ENCODE measurements at regions not wholly inside any gene's neighbourhood (a gene's known extent, or its start where the extent isn't known, plus 50 kb on each side); places are given as distances from the start of the nearest gene placed in this dataset.

- H3K27ac ChIP-seq (ENCODE audit: low read depth, low read length): no peak overlapping the region
- peaks cover 32% of the 10 kb centered on the region for H3K27me3 ChIP-seq (ENCODE audit: control insufficient read depth, low read length)
- no peaks in the 10 kb centered on the region for H3K9me2 ChIP-seq (replicated peaks; ENCODE audit: control insufficient read depth, low read length)
- no peaks in the 10 kb centered on the region for H4K20me1 ChIP-seq (ENCODE audit: control insufficient read depth, insufficient read depth, low read depth, low read length)
- no peaks in the 10 kb centered on the region for H3F3A ChIP-seq (ENCODE audit: control insufficient read depth, insufficient read depth)
- no peak overlapping the region for H3K4me3 ChIP-seq (ENCODE audit: low read length)
- no peaks in the 10 kb centered on the region for H3K9me3 ChIP-seq (ENCODE audit: control insufficient read depth, insufficient read depth, low read length)
- no peaks in the 10 kb centered on the region for H3K36me3 ChIP-seq (ENCODE audit: control insufficient read depth, low read length)
- H3K79me2 ChIP-seq (ENCODE audit: control insufficient read depth, low read length): no peaks in the 10 kb centered on the region
- TF ChIP-seq EZH2phosphoT487 (IDR thresholded peaks at IDR 0.05; ENCODE audit: borderline replicate concordance, low read length) (no peak), CTCF (IDR thresholded peaks at IDR 0.05; ENCODE audit: low read depth, low read length, poor library complexity, severe bottlenecking) (no peak)
- H3K4me2 ChIP-seq (ENCODE audit: low read length): no peak overlapping the region
- H3K4me1 ChIP-seq (ENCODE audit: control insufficient read depth, low read length): no peaks in the 10 kb centered on the region
Observed at GRCh38 chr16:86289304-86289703, 221.0 kb upstream of the FOXF1 start.

- Histone ChIP-seq H3K9me2 (replicated peaks; ENCODE audit: control insufficient read depth, low read length) (no peaks in the 10 kb centered on the region), H3F3A (ENCODE audit: control insufficient read depth, insufficient read depth) (no peaks in the 10 kb centered on the region), H3K4me2 (ENCODE audit: low read length) (no peak overlapping the region), H3K27ac (ENCODE audit: low read depth, low read length) (no peak overlapping the region), H3K4me3 (ENCODE audit: low read length) (no peak overlapping the region), H3K36me3 (ENCODE audit: control insufficient read depth, low read length) (no peaks in the 10 kb centered on the region), H4K20me1 (ENCODE audit: control insufficient read depth, insufficient read depth, low read depth, low read length) (no peaks in the 10 kb centered on the region), H3K79me2 (ENCODE audit: control insufficient read depth, low read length) (no peaks in the 10 kb centered on the region), H3K27me3 (ENCODE audit: control insufficient read depth, low read length) (peaks cover 32% of the 10 kb centered on the region), H3K9me3 (ENCODE audit: control insufficient read depth, insufficient read depth, low read length) (no peaks in the 10 kb centered on the region), H3K4me1 (ENCODE audit: control insufficient read depth, low read length) (no peaks in the 10 kb centered on the region)
- no peak for TF ChIP-seq EZH2phosphoT487 (IDR thresholded peaks at IDR 0.05; ENCODE audit: borderline replicate concordance, low read length)
Observed at GRCh38 chr16:86289907-86290306, 220.4 kb upstream of the FOXF1 start.

GRCh38 chr16:86291491-86291890 lies 218.8 kb upstream of the FOXF1 start:
- TF ChIP-seq EZH2phosphoT487 (IDR thresholded peaks at IDR 0.05; ENCODE audit: borderline replicate concordance, low read length): no peak
- no peak for TF ChIP-seq CTCF (IDR thresholded peaks at IDR 0.05; ENCODE audit: low read depth, low read length, poor library complexity, severe bottlenecking)

GRCh38 chr16:86292171-86292775 lies 218.1 kb upstream of the FOXF1 start:
- Histone ChIP-seq H3K27ac (ENCODE audit: low read depth, low read length) (no peak overlapping the region), H3K36me3 (ENCODE audit: control insufficient read depth, low read length) (no peaks in the 10 kb centered on the region), H3K9me3 (ENCODE audit: control insufficient read depth, insufficient read depth, low read length) (no peaks in the 10 kb centered on the region), H3K27me3 (ENCODE audit: control insufficient read depth, low read length) (peaks cover 32% of the 10 kb centered on the region), H3K4me3 (ENCODE audit: low read length) (no peak overlapping the region), H3K9me2 (replicated peaks; ENCODE audit: control insufficient read depth, low read length) (no peaks in the 10 kb centered on the region), H3K4me1 (ENCODE audit: control insufficient read depth, low read length) (no peaks in the 10 kb centered on the region), H3K79me2 (ENCODE audit: control insufficient read depth, low read length) (no peaks in the 10 kb centered on the region), H3K4me2 (ENCODE audit: low read length) (no peak overlapping the region), H3F3A (ENCODE audit: control insufficient read depth, insufficient read depth) (no peaks in the 10 kb centered on the region), H4K20me1 (ENCODE audit: control insufficient read depth, insufficient read depth, low read depth, low read length) (no peaks in the 10 kb centered on the region)
- TF ChIP-seq EZH2phosphoT487 (IDR thresholded peaks at IDR 0.05; ENCODE audit: borderline replicate concordance, low read length): no peak
- no peak for TF ChIP-seq CTCF (IDR thresholded peaks at IDR 0.05; ENCODE audit: low read depth, low read length, poor library complexity, severe bottlenecking)

More at GRCh38 chr16:86291491-86291890, 218.8 kb upstream of the FOXF1 start:
- H3K27me3 ChIP-seq (ENCODE audit: control insufficient read depth, low read length): peaks cover 32% of the 10 kb centered on the region
- H3K4me3 ChIP-seq (ENCODE audit: low read length): no peak overlapping the region
- no peaks in the 10 kb centered on the region for H3K36me3 ChIP-seq (ENCODE audit: control insufficient read depth, low read length)
- H3K9me3 ChIP-seq (ENCODE audit: control insufficient read depth, insufficient read depth, low read length): no peaks in the 10 kb centered on the region
- no peaks in the 10 kb centered on the region for H3F3A ChIP-seq (ENCODE audit: control insufficient read depth, insufficient read depth)
- H3K9me2 ChIP-seq (replicated peaks; ENCODE audit: control insufficient read depth, low read length): no peaks in the 10 kb centered on the region
- no peak overlapping the region for H3K27ac ChIP-seq (ENCODE audit: low read depth, low read length)
- no peaks in the 10 kb centered on the region for H4K20me1 ChIP-seq (ENCODE audit: control insufficient read depth, insufficient read depth, low read depth, low read length)
- H3K79me2 ChIP-seq (ENCODE audit: control insufficient read depth, low read length): no peaks in the 10 kb centered on the region
- H3K4me2 ChIP-seq (ENCODE audit: low read length): no peak overlapping the region
- no peaks in the 10 kb centered on the region for H3K4me1 ChIP-seq (ENCODE audit: control insufficient read depth, low read length)

Measured in DOHH2 (cell line).